NCI-H2081 treated with DMSO at 0.1 percent for 48 hours (cell line): ENCODE measurements at regions not wholly inside any gene's neighbourhood (a gene's known extent, or its start where the extent isn't known, plus 50 kb on each side); places are given as distances from the start of the nearest gene placed in this dataset.
A peak's percentile ranks its signal among the peaks of the same experiment; 100 is the strongest.
"Not testable (repeated sequence)": the region's sequence is repeated elsewhere in the genome, so short reads cannot be mapped to it uniquely, and the experiment has no call there.

Experiments used
- DNase-seq: peaks from one replicate; lab custom pipeline; 2025; lab: John Stamatoyannopoulos, UW

DNA sequence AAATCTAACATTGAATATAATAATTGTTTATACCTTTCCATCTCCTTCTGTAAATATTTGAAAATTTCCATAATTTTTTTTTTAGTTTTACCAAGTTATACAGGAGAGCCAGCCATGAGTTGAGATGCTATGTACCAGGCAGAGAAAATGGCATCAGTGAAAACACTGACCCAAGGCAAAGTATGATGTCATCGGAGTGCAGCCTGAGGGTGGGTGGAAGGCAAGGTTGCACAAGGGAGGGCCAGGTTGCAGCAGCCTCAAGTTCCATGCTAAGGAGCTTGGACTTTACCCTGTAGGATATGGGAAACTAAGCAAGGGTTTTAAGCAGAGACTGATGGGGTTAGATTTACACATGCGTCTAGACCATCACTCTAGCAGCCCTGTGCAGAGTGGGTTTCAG, 441.1 kb downstream of the BCAT1 start:
- no peak for DNase-seq

DNA sequence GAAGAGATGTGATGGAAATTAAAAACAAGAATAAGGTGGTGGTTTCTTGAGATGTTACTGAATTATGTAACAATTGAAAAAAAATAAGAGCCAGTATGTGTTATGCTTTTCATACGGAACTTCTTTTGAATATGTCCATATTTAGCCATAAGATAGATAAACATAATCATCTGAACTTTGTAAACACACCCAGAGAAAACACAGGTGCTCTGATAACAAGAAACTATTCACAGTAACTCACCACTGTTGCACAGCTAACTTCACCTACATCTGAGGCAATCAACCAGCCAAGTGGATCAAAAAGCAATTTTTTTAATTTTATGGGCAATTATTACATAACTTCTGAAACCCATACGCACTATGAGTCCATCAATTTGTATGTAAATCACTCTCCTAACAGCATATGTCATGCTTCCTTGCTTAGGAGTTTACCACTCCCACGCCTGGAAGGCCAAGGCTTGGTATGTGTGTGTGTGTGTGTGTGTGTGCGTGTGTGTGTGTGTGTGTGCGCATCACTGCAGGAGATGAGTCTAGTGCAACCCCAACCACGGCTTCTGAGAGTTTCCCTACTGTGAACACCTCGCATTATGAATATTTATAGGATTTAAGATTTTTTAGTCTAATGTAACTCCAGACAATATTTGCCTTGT, 443.4 kb downstream of the BCAT1 start:
- DNase-seq: no peak

DNA sequence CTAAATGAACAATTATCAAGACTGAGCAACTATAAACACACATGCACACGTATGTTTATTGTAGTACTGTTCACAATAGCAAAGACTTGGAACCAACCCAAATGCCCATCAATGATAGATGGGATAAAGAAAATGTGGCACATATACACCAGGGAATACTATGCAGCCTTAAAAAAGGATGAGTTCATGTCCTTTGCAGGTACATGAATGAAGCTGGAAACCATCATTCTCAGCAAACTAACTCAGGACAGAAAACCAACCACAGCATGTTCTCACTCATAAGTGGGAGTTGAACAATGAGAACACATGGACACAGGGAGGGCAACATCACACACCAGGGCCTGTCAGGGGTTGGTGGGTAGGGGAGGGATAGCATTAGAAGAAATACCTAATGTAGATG, 445.4 kb downstream of the BCAT1 start:
- not testable (repeated sequence) for DNase-seq

DNA sequence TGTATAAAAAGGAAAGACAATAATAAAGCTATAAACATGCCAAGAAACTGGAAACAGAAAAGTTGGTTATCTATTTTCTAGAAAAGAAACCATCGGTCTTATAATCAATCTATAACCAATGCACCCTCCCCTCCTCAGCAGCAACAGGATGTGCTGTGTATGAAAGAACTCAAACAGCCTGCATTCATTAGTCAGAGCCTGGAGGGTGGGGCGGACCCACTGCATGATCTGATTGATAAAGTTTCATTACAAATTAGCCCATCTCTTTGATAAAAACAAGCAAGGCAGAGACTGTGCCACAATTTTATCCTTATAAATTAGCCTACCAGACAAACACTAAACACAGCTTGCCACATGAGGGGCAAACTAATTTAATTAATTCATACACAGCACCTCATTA, 448.1 kb downstream of the BCAT1 start:
- DNase-seq: no peak

DNA sequence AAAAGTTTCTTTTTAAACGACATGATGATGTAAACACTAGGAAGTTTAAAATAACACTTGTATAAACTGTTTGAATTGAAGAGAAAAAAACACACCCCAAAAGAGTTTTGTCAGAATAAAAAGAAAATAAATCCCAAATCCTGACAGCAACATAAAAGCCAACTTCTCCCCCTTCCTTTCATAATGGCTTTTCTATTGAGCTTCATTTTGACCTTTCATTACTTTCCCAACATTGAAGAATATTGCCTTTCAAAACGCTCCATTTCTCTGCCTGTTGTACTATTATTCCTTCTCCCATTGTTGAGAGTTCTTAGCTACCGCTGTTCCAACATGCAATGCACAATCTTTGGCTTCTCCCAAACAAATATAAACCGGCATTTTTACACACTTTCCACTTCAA, 448.5 kb downstream of the BCAT1 start:
- no peak for DNase-seq

DNA sequence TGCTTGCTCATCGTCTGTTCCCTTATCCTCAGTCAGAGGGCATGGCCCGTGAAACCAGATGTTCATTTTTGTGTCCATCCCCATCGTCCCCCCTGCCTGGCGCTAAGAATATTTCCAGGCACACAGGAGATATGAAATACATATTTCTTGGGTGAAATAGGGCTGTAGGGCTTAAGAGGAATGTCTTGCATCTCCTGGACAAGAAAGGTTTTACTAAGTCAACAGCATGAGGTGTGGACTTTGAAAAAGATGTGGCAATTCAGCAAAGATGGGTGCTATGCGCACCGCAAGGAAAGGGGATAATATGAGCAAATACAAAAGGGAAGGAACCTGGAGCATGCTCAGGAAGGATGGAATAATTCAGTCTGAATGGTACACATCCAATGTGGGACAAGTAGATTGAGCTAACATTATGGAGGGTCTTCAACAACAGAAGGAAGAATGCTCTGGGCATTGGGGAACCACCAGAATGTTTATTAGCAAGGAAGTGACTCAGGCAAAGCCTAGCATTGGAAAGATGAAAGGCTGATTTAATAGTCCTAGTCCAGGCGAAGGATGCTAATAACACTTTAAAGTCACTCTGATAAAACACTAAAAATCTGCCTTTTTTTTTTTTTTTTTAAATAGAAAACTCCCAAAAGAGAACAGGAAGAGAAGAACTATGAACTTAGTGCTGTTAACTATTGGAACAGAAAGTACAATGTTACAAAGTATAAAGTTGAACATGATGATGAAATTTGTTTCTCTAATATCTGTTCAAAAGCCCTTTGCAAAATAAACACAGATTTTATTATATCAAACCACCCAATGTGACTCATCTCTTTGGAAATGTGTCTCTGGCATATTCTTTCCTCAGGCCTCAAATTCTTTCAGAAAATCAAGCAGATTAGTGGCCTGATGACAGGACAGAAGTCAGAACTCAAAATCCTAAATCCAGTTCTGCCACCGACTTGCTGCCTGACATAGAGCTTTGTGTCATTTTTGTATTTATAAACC, 449.5 kb downstream of the BCAT1 start:
- DNase-seq: no peak

DNA sequence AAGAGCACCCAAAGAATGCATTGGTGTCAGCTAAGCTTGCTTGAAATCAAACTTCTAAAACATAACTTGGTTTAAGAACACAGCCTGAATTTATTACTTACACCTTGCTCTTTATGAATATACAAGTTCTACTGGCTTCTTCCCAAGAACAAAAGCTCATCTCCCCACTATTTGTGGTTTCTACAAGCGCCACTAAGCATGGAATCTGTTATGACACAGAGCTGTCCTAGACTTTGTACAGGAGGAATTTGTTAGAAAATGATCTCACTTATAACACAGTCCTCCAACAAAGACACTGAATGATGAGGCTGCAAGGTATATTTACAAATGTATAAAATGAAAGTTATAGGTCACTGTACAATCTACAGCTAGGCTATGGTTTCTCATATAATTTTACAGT, 452.1 kb downstream of the BCAT1 start:
- no peak for DNase-seq

DNA sequence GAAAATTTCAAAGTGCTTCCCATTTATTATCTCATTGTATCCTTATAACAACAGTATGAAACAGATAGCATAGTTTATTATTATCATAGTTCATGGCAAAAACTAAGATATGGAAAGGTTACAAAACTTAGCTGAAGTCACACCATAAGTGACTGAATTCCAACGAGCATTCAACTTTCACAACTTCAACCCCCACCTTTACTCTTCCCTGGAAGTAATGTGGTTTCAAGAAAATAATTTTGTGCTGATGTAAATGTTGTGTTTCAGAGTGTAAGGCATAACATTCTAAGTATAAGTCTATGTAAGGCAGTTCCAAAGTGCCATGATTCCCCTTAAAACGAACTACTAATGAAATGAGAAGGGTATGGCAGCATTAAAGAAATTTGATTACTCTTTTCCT, 454.5 kb downstream of the BCAT1 start:
- no peak for DNase-seq

DNA sequence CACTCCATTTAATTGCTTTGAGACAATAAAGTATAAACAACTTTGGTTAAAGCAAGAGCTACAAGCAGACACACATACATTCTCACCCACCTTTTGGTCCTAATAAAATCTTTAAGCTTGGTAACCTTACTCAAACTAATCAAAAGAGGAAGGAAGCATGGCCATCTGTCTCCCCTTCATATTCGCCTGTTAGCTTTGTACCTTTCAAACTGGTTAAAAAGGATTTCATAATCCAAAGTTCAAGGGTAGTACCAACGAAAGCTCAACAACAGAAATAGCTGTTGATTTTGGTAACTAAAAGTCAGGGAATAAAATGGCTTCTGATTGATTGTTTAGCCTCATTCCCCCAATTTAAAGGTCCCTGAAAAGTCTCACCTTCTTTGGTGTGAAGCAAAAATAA, 456.9 kb downstream of the BCAT1 start:
- DNase-seq: no peak

DNA sequence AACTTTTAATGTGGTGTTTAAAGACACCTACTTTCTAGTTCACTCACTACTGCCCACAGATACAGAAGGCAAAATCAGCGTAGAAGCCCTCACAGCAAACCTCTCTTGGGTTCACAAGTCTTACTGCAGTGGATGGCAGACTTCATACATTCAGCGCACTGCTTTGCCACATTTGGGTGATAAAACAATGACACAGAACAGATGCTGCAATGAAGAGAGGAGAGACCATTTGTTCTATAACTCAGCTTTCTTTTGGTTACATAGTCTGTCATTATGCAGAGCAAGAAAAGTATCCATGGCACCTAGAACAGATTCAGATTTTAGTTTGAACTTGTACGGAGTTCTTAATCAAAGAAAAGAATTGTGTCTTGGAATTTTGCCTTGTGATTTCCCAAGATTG, 459.0 kb downstream of the BCAT1 start:
- DNase-seq: no peak

DNA sequence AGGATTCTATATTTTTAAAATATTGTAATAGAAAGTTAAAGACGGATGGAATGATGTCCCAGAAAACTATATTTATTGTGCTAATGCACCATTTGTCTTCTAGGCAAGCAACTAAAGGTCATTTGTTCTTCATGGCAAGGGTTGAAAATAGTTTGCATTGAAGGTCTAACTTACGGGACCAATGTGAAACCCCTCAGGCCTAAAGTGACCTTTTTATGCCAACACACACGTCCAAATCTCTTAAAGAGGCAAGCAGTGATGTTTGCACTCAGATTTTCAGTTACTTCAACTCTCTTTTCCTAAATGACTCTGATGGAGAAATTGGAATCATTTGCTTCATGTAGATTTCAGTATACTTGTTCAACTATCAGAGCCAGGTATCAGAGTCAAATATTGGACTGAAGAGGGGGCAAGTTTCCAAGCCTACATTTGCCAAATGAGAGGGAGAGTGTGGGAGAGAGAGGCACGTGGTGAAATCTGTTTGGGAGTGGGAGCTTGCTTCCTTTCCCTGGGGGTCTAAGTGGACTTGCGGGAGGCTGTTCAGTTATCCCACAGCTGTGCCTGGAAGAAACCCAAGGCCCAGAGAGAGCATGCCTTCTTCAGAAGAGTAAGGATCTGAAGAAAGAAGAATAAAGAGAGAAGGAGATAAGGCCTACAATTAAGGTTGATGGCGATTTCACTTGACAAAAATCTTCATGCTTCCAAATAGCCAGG, 459.8 kb downstream of the BCAT1 start:
- no peak for DNase-seq

DNA sequence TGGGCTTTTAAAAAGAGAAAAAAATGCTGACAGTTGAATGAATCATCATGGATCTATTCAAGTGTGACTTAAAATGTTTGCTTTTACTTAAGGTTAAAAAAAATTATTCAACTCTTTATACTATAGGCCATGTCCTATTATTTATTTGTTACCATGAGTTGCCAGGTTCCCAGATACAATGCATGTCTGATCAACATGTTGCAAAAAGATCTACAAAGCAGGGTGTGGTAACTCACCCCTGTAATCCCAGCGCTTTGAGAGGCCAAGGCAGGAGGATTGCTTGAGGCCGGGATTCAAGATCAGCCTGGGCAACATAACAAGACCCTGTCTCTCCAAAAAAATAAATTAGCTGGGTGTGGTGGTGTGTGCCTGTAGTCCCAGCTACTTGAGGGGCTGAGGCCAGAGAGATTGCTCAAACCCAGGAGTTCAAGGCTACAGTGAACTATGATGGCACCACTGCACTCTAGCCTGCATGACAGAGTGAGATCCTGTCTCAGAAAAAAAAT, 460.8 kb downstream of the BCAT1 start:
- no peak for DNase-seq

DNA sequence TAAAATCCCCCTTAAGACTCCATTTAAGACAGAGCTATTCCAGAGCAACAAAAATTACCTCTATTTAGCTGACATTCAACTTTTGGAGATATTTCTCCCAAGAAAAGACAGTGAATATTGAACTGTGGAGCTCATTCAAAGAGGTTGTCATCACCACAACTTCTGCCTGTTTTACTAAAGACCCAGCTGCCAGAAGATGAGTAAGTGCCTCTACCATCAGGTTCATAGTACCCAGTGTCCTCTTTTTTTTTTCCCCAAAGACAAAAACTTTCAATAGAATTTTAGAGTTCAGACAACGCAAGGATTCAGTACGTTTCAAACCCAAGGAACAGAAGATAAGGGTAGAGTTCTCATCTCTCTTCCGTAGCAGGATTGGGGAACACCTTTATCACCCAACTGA, 461.3 kb downstream of the BCAT1 start:
- DNase-seq: no peak

DNA sequence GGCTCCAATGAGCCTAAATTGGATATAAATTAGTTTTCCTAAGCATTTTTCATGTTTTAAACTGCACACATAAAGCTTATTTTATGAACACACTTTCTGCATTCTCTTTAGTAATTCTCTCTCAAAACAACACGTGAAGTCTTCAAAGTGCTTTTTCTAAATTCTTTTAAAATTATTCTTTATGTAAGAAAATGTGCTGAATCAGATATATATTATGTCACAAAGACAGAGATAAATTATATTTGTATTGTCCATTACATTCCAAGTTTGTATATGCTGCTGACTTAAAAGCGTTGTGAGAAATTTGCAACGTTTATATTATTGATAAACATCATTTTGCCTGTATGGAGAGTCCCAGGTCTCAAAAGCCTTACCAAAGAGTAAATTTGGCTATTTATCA, 465.2 kb downstream of the BCAT1 start:
- DNase-seq: no peak

DNA sequence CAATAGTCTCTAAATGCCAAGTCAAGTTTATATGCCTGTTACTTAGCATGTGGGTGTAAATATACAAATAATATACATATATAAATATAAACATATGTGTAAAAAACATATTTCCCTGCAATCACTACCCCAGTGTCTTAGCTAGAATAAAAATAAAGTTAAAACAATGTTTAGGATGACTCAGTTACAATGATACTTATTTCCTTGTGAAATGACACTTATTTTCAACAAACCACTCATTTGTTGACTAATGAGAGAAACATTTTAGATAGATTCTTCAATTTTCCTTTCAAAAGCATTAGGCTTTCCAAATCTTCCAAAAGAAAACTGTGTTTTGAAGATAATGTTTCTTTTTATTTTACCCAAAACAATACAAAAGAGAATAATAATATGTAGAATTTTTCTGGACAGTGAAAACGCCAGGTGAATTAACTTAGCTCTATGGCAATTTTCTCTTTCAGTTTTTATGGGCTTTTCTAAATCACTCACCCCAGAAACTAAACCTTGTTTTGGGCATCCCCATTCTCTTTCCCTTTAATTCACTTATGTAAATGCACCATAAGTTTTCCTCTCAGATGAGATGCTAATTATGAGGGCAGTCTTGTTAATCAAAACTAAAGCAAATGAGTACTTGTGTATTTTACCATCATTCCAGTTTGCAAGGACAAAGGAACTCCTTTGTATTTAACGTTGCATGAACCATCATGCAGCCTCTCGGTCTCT, 465.9 kb downstream of the BCAT1 start:
- no peak for DNase-seq

DNA sequence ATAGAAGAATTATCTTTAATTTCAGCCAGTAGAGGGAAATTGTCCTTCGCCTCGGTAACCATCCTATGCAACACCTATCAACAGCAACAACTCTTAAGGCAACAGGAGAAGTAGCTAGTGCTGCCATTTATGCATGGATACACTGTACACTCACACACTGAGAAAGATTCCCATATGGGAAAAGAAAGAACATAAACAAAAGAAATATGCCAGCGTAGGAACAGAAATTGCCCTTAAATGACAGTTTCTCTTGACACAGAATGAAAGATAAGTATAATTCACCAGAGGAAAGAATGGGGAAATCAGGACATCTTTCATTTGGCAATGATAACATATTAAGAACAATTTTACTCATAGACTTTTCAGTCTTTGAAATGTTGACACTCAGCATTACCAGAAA, 466.9 kb downstream of the BCAT1 start:
- DNase-seq: no peak

DNA sequence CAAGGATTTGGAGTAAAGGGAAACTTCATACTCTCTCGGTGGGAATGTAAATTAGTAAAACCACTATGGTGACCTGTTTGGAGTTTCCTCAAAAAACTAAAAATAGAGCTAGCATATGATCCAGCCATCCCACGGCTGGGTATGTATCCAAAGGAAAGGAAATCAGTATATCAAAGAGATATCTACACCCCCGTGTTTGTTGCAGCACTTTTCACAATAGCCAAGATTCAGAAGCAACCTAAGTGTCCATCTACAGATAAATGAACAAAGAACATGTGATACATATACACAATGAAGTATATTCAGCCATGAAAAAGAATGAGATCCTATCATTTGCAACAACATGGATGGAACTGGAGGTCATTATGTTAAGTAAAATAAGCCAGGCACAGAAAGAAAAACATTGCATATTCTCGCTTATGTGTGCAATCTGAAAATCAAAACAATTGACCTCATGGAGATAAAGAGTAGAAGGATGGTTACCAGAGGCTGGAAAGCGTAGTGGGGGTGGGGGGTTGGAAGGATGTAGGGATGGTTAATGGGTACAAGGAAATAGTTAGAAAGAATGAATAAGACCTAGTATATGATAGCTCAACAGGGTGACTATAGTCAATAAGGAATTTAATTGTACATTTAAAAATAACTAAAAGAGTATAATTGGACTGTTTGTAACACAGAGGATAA, 468.0 kb downstream of the BCAT1 start:
- no peak for DNase-seq

DNA sequence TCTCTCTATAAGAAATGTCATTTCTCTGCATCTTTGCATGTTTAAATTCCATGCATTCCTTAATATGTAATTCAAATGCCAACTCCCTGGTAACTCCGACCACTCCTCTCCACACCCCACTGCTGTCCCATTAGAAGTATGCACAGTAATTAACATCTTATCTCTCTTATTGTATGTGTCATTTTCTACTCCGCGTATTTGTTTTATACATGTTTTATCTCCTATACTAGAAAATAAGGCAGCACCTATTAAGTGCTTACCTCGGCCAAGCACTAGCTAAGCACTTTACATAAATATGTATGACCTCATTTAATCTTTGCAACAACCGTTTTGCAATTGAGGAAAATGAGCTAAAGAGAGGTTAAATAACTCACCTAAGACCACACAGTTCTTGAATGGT, 469.8 kb downstream of the BCAT1 start:
- no peak for DNase-seq

DNA sequence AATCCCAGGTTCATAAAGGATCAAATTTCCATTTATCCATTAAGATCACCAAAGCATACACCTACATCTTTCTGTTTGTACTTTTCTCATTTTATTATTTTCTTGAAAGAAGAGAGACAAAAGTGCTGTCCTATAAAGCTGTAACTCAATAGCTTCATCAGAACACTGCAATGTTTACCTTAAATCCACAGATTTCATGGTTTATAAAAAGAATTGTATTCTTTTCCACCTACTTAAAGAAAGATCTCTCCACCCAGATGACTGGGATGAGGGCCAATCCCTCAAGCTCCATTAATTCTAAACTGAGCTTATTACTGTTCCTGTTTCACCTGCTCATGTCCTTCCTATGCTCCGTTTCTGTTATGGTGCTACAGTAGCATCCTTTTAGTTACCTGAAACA, 470.6 kb downstream of the BCAT1 start:
- DNase-seq: peak; percentile 62

DNA sequence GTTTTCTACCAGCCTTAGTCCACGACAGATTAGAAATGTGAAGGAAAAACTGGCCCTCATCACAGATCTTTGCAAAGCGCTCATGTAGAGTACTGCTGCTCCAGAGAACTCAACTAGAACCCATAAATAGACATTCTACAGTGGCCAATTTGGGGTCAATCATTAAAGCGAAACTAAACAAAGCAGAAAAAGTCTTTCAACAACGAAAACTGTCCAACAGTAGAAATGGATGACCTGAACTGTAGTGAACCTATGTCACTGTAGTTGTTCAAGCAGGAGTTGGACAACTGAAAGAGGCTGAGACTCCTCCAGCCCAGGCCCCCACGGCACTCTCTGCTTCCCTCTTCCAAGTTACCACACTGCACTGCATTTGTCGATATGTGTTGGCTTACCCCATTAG, 472.6 kb downstream of the BCAT1 start:
- no peak for DNase-seq

DNA sequence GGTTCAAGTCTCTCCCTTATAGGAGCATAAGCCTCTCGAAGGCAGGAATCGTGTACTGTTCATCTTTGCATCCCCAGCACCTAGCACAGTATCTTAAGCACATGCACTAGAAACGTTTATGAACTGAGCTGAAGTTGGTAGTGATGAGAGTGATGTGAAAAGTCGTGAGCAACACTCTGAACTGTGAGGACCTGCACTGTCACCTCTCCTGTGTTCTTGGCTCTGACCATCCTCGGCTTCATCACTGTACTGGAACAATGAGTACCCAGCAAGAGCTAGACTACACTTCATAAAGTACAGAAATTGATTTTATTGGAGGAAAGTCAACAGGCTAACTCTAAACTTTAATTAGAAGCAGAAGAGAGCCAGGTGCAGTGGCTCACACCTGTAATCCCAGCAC, 473.6 kb downstream of the BCAT1 start:
- DNase-seq: no peak
